Thoracic aorta (tissue), 2 donors: ENCODE measurements at regions not wholly inside any gene's neighbourhood (a gene's known extent, or its start where the extent isn't known, plus 50 kb on each side); places are given as distances from the start of the nearest gene placed in this dataset.

Experiments used
- ATAC-seq: fragments of 150-250 bp; one replicate; pipeline ENCODE4 v1.8.0; 2017; ENCODE audit warnings: low read depth; ENCODE audit not compliant: insufficient number of reproducible peaks, low FRiP score
- DNase-seq: peaks from one replicate; pipeline ENCODE4 v3.0.0-alpha.2; 2020; ENCODE audit warnings: low spot score
- H3K27ac ChIP-seq, 2 donors: fragments of 200-600 bp; sonication (generic); 1 replicate in 1 of 2; 2 replicates in 1 of 2; pipeline ENCODE4 v1.5.1; 2016; ENCODE audit warnings: mild to moderate bottlenecking in 2 of 2, moderate library complexity in 2 of 2
- H3K27me3 ChIP-seq: fragments of 200-600 bp; sonication (generic); replicated peaks from 2 replicates; pipeline ENCODE4 v1.6.0; 2016; ENCODE audit warnings: mild to moderate bottlenecking; ENCODE audit not compliant: insufficient read depth
- H3K36me3 ChIP-seq: fragments of 200-600 bp; sonication (generic); one replicate; pipeline ENCODE4 v1.5.1; 2016
- H3K4me1 ChIP-seq, 2 donors: fragments of 200-600 bp; sonication (generic); 1 replicate in 1 of 2; 2 replicates in 1 of 2; pipeline versions ENCODE4 v1.5.1 to v1.6.0; 2016; ENCODE audit warnings: low read depth in 2 of 2, mild to moderate bottlenecking in 1 of 2; ENCODE audit not compliant: control insufficient read depth in 1 of 2
- H3K4me3 ChIP-seq: fragments of 200-600 bp; sonication (generic); 2 replicates; pipeline ENCODE4 v1.5.1; 2016; ENCODE audit warnings: mild to moderate bottlenecking
- H3K9me3 ChIP-seq: fragments of 200-600 bp; sonication (generic); 2 replicates; pipeline ENCODE4 v1.5.1; 2016
- TF ChIP-seq, protein P1 (sequence below): fragments of 200-600 bp; sonication (generic); IDR thresholded peaks from one replicate; pipeline ENCODE4 v1.5.1; 2019; ENCODE audit warnings: antibody characterized with exemption

DNA sequence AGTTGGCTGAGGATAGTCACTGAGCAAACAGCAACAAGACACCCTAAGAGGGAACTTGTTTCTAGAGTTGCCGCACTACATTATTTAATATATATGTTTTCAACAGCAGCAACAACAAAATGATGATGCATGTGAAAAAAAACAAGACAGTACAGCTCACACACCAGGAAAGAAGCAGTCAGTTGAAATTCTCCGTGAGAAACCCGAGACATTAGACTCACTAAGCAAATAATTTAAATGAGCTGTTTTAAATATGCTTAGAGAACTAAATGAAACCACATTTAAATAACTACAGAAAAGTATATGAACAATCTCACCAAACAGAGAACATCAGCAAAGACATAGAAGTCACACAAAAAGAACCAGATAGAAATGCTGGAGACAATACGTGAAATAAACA is 426.3 kb upstream of the PFKP start:
- no peaks in the 10 kb centered on the region for H3K9me3 ChIP-seq
- H3K36me3 ChIP-seq: no peaks in the 10 kb centered on the region
- no peak overlapping the region for H3K4me3 ChIP-seq
- TF ChIP-seq, protein P1, sequence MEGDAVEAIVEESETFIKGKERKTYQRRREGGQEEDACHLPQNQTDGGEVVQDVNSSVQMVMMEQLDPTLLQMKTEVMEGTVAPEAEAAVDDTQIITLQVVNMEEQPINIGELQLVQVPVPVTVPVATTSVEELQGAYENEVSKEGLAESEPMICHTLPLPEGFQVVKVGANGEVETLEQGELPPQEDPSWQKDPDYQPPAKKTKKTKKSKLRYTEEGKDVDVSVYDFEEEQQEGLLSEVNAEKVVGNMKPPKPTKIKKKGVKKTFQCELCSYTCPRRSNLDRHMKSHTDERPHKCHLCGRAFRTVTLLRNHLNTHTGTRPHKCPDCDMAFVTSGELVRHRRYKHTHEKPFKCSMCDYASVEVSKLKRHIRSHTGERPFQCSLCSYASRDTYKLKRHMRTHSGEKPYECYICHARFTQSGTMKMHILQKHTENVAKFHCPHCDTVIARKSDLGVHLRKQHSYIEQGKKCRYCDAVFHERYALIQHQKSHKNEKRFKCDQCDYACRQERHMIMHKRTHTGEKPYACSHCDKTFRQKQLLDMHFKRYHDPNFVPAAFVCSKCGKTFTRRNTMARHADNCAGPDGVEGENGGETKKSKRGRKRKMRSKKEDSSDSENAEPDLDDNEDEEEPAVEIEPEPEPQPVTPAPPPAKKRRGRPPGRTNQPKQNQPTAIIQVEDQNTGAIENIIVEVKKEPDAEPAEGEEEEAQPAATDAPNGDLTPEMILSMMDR: no peak
- DNase-seq (no peak), ATAC-seq (no peak)
- no peaks in the 10 kb centered on the region for H3K27me3 ChIP-seq
- no peak overlapping the region for H3K27ac ChIP-seq
- no peaks in the 10 kb centered on the region for H3K4me1 ChIP-seq

DNA sequence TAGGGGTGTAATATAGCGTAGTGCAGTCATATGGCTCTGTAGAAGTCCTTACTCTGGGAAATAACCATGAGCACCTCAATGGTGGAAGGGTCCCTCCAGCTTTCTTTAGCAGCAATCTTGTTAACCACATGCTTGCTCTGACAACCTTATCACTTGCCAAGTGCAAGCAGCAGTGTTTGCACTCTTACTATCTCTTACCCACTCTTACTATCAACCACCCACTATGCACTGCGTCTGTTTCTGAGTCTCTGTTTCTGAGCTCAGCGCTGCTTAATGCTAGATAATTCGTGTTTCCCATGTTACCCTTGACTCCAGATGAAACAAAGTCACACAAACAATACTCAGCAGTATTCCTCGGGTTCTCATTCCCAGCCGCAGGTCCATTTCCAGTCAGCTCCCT is 433.7 kb upstream of the PFKP start:
- Histone ChIP-seq H3K9me3 (no peaks in the 10 kb centered on the region), H3K4me3 (no peak overlapping the region), H3K27ac (no peak overlapping the region), H3K27me3 (no peaks in the 10 kb centered on the region), H3K4me1 (no peaks in the 10 kb centered on the region), H3K36me3 (no peaks in the 10 kb centered on the region)
- ATAC-seq (no peak), DNase-seq (no peak)
- TF ChIP-seq, protein P1: no peak

DNA sequence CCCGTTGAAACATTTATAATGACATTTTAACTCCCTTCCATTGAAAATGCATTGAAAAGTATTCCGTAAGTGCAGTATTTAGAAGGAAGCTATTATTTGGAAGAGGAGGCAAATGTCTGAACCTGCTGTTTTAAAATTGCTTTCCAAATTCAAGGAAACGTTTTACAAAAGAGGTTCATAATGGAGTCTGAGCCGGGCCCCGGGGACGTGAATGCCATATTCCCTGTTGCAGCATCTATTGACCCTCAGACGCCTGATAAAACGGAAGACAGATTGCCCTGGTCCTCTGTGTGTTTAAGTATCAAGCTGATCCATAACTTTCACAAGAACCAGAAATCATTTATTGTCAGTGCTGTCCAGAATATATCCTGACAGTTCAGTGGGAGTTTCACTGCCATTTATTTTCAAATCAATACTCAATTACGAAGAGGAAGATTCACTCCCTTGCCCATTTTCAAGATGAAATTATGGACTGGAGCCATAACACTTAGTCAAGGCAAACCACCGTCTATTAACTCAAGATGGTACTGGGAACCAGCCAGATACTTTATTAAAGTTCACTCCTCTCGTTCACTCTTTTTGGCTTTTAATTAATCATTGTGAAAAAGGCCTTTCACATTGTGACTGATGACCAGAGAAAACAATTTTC is 435.7 kb upstream of the PFKP start:
- Histone ChIP-seq H3K27me3 (no peaks in the 10 kb centered on the region), H3K36me3 (no peaks in the 10 kb centered on the region), H3K9me3 (no peaks in the 10 kb centered on the region), H3K4me1 (no peaks in the 10 kb centered on the region), H3K4me3 (no peak overlapping the region), H3K27ac (no peak overlapping the region)
- DNase-seq: no peak
- TF ChIP-seq, protein P1: no peak
- ATAC-seq: no peak

DNA sequence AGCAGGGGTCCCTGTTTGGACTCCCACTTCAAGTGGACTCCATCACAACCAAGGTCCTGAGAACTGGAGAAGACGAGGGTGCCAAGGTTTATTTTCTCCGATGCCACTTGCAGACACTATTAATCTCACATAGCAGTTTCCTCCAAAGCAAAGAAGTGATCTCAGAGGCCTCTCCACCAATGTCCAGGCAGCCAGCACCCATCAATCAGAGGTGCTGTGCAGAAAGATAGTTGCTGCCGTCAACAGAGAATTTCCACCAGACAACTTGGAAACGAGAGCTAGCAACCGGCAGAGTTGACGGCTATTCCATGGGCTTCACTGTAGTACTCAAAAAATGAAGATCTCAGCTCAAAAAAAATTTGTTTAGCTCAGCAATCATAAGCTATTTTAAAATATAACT is 438.6 kb upstream of the PFKP start:
- Histone ChIP-seq H3K9me3 (no peaks in the 10 kb centered on the region), H3K4me3 (no peak overlapping the region), H3K36me3 (no peaks in the 10 kb centered on the region), H3K27ac (no peak overlapping the region), H3K4me1 (no peaks in the 10 kb centered on the region), H3K27me3 (no peaks in the 10 kb centered on the region)
- TF ChIP-seq, protein P1: no peak
- no peak for DNase-seq
- ATAC-seq: no peak

DNA sequence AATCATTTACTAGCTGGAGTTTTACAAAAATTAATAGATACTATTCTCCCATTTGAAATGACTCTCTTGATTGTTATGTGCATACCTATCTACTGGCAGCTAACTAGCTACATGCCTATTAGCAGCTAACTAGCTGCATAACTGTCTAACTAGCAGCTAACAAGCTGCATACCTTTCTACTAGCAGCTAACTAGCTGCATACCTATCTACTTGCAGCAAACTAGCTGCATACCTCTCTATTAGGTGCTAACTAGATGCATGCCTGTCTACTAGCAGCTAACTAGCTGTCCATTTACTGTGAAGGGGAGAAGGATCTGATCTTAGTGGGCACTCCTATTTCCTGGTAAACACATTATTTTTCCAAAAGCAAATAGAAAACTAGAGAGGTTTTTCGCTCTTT is 439.4 kb upstream of the PFKP start:
- ATAC-seq (no peak), DNase-seq (no peak)
- H3K36me3 ChIP-seq: no peaks in the 10 kb centered on the region
- H3K27me3 ChIP-seq: no peaks in the 10 kb centered on the region
- no peaks in the 10 kb centered on the region for H3K4me1 ChIP-seq
- no peaks in the 10 kb centered on the region for H3K9me3 ChIP-seq
- no peak overlapping the region for H3K4me3 ChIP-seq
- TF ChIP-seq, protein P1: no peak
- no peak overlapping the region for H3K27ac ChIP-seq
